ENCODE measurements at regions not wholly inside any gene's neighbourhood (a gene's known extent, or its start where the extent isn't known, plus 50 kb on each side); places are given as distances from the start of the nearest gene placed in this dataset.

- Histone ChIP-seq H3K27me3 (peaks cover 5% of the 10 kb centered on the region), H3K36me3 (no peaks in the 10 kb centered on the region), H3K4me3 (no peak overlapping the region), H3K9me3 (no peaks in the 10 kb centered on the region), H3K4me1 (no peaks in the 10 kb centered on the region), H3K27ac (no peak overlapping the region)
- TF ChIP-seq EP300 (IDR thresholded peaks at IDR 0.05) (no peak), POLR2A (IDR thresholded peaks at IDR 0.05) (no peak), CTCF (IDR thresholded peaks at IDR 0.05) (no peak), POLR2AphosphoS5 (IDR thresholded peaks at IDR 0.05) (no peak)
- ATAC-seq = no peak
- WGBS, 2 donors (ENCODE audit: low coverage in 1 of 2) = 67 to 100% methylated on average over 1 of the region's 9 CpGs
Measured at GRCh38 chr19:31656507-31656906, 307.3 kb upstream of the TSHZ3 start.

DNA sequence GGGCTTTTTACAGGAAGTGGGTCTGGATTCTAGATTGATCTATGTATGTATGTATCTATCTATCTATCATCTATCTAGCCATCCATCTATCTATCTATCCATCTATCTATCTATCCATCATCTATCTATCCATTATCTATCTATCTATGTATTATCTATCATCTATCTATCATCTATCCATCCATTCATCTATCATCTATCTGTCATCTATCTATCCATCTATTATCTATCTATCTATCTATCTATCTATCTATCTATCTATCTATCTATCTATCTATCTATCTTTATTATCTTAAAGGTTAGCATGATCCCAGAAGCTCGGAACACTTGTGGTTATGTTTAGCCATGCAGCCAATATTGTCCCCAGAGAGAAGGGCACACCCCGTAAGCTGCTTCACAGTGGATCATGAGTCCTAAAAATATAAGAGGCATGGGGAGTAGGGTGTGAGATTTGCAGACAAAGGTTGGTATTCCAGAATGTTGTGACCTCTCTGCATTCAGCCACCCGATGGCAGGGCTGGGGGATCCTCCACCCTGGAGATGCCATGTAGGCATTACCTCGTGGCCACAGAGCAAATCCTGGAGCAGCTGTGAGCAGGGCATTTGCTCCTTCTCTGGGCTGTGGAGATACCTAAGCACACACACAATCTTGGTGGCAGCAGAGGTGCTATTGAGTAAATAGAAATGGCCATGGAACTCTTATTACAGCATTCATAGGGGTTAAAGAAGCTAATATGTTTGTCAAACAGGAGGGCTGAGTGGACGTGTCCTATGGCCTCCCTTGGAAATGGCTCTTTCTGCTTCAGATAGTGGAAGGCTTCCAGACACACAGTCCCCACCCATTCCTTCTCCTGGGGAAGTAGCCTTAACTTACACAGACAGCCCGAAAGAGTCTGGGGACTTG, 310.0 kb upstream of the TSHZ3 start:
- TF ChIP-seq POLR2AphosphoS5 (IDR thresholded peaks at IDR 0.05) (no peak), EP300 (IDR thresholded peaks at IDR 0.05) (no peak), CTCF (IDR thresholded peaks at IDR 0.05) (no peak), POLR2A (IDR thresholded peaks at IDR 0.05) (no peak)
- no peak for ATAC-seq
- H3K4me3 ChIP-seq = no peak overlapping the region
- H3K4me1 ChIP-seq = no peaks in the 10 kb centered on the region
- WGBS, 2 donors (ENCODE audit: low coverage in 1 of 2) = 50 to 93% methylated on average over 3 of the region's 6 CpGs
- H3K27ac ChIP-seq = no peak overlapping the region
- H3K27me3 ChIP-seq = peaks cover 5% of the 10 kb centered on the region
- H3K9me3 ChIP-seq = no peaks in the 10 kb centered on the region
- H3K36me3 ChIP-seq = no peaks in the 10 kb centered on the region

DNA sequence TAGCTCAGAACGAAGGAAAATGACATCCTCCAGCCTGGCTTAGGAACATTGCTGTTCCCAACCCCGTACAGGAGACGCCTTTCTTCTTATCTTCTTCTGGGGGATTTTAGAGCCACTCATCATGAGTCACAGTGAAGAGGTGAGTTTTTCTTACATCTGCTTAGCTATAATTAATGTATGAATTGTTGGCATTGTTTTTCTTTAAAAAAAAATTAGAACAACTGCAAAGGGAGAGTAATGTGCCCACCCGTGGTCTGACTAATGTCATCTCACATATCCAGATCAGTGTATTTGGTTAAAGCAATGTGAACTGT, 310.6 kb upstream of the TSHZ3 start:
- no peak for TF ChIP-seq POLR2AphosphoS5 (IDR thresholded peaks at IDR 0.05)
- TF ChIP-seq CTCF (IDR thresholded peaks at IDR 0.05) = no peak
- no peak for TF ChIP-seq EP300 (IDR thresholded peaks at IDR 0.05)
- TF ChIP-seq POLR2A (IDR thresholded peaks at IDR 0.05) = no peak
- ATAC-seq = no peak
- Histone ChIP-seq H3K9me3 (no peaks in the 10 kb centered on the region), H3K4me1 (no peaks in the 10 kb centered on the region), H3K36me3 (no peaks in the 10 kb centered on the region), H3K27me3 (peaks cover 5% of the 10 kb centered on the region), H3K4me3 (no peak overlapping the region), H3K27ac (no peak overlapping the region)
- 29 to 64% methylated on average over 4 of the region's 4 CpGs for WGBS, 2 donors (ENCODE audit: low coverage in 1 of 2)

DNA sequence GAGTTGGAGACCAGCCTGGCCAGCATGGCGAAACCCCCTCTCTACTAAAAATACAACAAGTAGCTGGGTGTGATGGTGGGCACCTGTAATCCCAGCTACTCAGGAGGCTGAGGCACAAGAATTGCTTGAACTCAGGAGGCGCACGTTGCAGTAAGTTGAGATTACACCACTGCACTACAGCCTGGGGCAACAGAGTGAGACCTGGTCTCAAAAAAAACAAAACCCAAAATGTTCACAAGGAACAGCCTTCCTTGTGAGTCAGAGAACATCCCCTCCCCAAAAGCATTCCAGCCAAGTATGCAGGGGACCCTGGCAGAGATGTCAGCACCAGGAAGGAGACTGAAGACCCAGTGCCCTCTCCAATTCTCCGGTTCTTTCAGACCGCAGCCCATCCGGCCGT, 314.9 kb upstream of the TSHZ3 start:
- TF ChIP-seq POLR2AphosphoS5 (IDR thresholded peaks at IDR 0.05) (no peak), CTCF (IDR thresholded peaks at IDR 0.05) (no peak), POLR2A (IDR thresholded peaks at IDR 0.05) (no peak), EP300 (IDR thresholded peaks at IDR 0.05) (no peak)
- Histone ChIP-seq H3K36me3 (no peaks in the 10 kb centered on the region), H3K27ac (no peak overlapping the region), H3K27me3 (peaks cover 5% of the 10 kb centered on the region), H3K4me1 (no peaks in the 10 kb centered on the region), H3K9me3 (no peaks in the 10 kb centered on the region), H3K4me3 (no peak overlapping the region)
- no peak for ATAC-seq
- WGBS, 2 donors (ENCODE audit: low coverage in 1 of 2) = 83 to 96% methylated on average over 4 to 5 of the region's 7 CpGs

GRCh38 chr19:31664997-31665396, 315.8 kb upstream of the TSHZ3 start:
- TF ChIP-seq POLR2AphosphoS5 (IDR thresholded peaks at IDR 0.05) (no peak), POLR2A (IDR thresholded peaks at IDR 0.05) (no peak), EP300 (IDR thresholded peaks at IDR 0.05) (no peak), CTCF (IDR thresholded peaks at IDR 0.05) (no peak)
- Histone ChIP-seq H3K36me3 (no peaks in the 10 kb centered on the region), H3K9me3 (no peaks in the 10 kb centered on the region), H3K4me1 (no peaks in the 10 kb centered on the region), H3K27ac (no peak overlapping the region), H3K27me3 (no peaks in the 10 kb centered on the region), H3K4me3 (no peak overlapping the region)
- WGBS, 2 donors (ENCODE audit: low coverage in 1 of 2) = 80 to 91% methylated on average over 6 of the region's 6 CpGs
- no peak for ATAC-seq

All from gastroesophageal sphincter (tissue), 4 donors.